Kidney (tissue), 13 donors: ENCODE measurements at regions not wholly inside any gene's neighbourhood (a gene's known extent, or its start where the extent isn't known, plus 50 kb on each side); places are given as distances from the start of the nearest gene placed in this dataset.
A peak's percentile ranks its signal among the peaks of the same experiment; 100 is the strongest.

Source experiments
- DNase-seq, 5 donors: peaks; one replicate each; pipeline ENCODE4 v3.0.0-alpha.2; 2013 to 2020
- FAIRE-seq: peaks from 2 replicates; lab custom pipeline; 2012; peaks lifted over from hg19 to GRCh38; lab: Jason Lieb, UNC
- H3K27ac ChIP-seq, 2 donors: one replicate each; pipeline ENCODE4 v1.7.0; 2013; ENCODE audit warnings: low read depth in 2 of 2, low read length in 2 of 2, inconsistent platforms in 1 of 2
- H3K27me3 ChIP-seq: one replicate; pipeline ENCODE4 v1.7.1; 2013; ENCODE audit warnings: low read length, inconsistent platforms; ENCODE audit not compliant: control insufficient read depth, insufficient read depth
- H3K36me3 ChIP-seq, 3 donors: one replicate each; pipeline versions ENCODE4 v1.7.0 to v1.7.1; 2013; ENCODE audit warnings: low read length in 3 of 3, control low read depth in 1 of 3, inconsistent platforms in 1 of 3; ENCODE audit not compliant: insufficient read depth in 3 of 3, control insufficient read depth in 2 of 3
- H3K4me1 ChIP-seq, 3 donors: one replicate each; pipeline versions ENCODE4 v1.7.0 to v1.7.1; 2013; ENCODE audit warnings: low read length in 3 of 3, inconsistent platforms in 1 of 3, low read depth in 1 of 3; ENCODE audit not compliant: control insufficient read depth in 2 of 3, insufficient read depth in 2 of 3
- H3K4me3 ChIP-seq, 3 donors: one replicate each; pipeline versions ENCODE4 v1.7.0 to v1.8.1; 2013; ENCODE audit warnings: low read length in 3 of 3, control low read depth in 1 of 3, inconsistent platforms in 1 of 3
- H3K9ac ChIP-seq, 3 donors: one replicate each; pipeline versions ENCODE4 v1.7.0 to v1.7.1; 2013; ENCODE audit warnings: low read length in 3 of 3, control low read depth in 1 of 3, inconsistent platforms in 1 of 3
- H3K9me3 ChIP-seq, 3 donors: one replicate each; pipeline versions ENCODE4 v1.7.0 to v1.7.1; 2013; ENCODE audit warnings: low read length in 3 of 3, control low read depth in 1 of 3, inconsistent platforms in 1 of 3; ENCODE audit not compliant: control insufficient read depth in 2 of 3, insufficient read depth in 1 of 3
- intact Hi-C: fragments of 100-400 bp; cut with DNase I; formaldehyde crosslinking; loops from one replicate; pipeline ENCODE4 v1.11.1; 2022
- TF ChIP-seq, protein P1 (sequence below): IDR thresholded peaks from 3 replicates; pipeline ENCODE4 v1.5.1; 2012; ENCODE audit warnings: mild to moderate bottlenecking, moderate library complexity, borderline replicate concordance; ENCODE audit not compliant: insufficient read depth; ENCODE audit errors: extremely low read depth
- donor health status: control.
- donor health status: control.
- donor health status: control.
- donor health status: control.
- donor health status: control.
- donor health status: DM: yes; HTN: yes; CAD: no.
- donor health status: Normal renal cell carcinoma (clear cell type).

DNA sequence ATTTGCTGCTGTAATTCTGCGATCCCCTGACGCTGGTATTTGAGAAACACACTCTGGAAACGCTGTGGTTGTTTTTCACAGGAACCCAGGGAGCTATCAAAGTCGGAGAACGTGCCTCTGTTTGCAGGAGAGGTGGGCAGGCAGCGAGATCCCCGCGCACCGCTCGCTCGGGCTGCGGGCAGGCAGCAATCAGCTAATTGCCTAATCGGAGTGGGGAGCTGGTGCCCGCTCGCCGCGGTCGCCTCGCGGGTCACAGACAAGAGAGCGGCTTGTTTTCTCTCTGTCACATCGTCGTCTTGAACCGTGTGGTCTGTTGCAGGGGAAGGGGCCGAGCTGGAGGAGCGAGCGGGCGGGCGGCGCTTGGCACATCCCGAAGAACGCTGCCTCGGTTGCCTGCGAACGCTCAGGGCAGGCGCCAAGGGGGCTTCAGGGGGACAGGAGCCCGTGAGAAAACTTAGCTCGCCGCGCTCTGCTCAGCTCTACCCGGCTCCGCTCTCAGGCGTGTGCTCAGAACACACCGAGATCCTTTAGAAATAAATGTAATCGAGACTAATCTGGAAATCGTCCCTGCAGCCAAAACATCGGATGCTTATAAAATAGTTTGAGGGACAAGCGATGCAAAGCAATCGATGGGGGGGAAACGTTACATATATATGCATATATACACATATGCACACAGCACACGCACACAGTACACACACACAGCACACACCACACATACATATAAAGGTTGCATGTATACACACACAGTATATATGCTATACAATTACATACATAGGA lies 93.6 kb upstream of the SMYD2 start:
- intact Hi-C loops, result no loop called here
- TF ChIP-seq, protein P1, sequence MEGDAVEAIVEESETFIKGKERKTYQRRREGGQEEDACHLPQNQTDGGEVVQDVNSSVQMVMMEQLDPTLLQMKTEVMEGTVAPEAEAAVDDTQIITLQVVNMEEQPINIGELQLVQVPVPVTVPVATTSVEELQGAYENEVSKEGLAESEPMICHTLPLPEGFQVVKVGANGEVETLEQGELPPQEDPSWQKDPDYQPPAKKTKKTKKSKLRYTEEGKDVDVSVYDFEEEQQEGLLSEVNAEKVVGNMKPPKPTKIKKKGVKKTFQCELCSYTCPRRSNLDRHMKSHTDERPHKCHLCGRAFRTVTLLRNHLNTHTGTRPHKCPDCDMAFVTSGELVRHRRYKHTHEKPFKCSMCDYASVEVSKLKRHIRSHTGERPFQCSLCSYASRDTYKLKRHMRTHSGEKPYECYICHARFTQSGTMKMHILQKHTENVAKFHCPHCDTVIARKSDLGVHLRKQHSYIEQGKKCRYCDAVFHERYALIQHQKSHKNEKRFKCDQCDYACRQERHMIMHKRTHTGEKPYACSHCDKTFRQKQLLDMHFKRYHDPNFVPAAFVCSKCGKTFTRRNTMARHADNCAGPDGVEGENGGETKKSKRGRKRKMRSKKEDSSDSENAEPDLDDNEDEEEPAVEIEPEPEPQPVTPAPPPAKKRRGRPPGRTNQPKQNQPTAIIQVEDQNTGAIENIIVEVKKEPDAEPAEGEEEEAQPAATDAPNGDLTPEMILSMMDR, result no peak
- FAIRE-seq, result no peak
- no peak overlapping the region for H3K9ac ChIP-seq
- H3K4me1 ChIP-seq, result peaks cover 0 to 5% (median 0%) of the 10 kb centered on the region in 3 donors
- H3K9me3 ChIP-seq, result peaks cover 0 to 6% (median 0%) of the 10 kb centered on the region in 3 donors
- peak overlapping the region in 1 of 3 donors; percentile 10 for H3K4me3 ChIP-seq
- H3K36me3 ChIP-seq, result no peaks in the 10 kb centered on the region
- peaks cover 18% of the 10 kb centered on the region for H3K27me3 ChIP-seq
- H3K27ac ChIP-seq, result no peak overlapping the region
- peak in 3 of 5 donors; percentile 34 to 54 (median 46) for DNase-seq

DNA sequence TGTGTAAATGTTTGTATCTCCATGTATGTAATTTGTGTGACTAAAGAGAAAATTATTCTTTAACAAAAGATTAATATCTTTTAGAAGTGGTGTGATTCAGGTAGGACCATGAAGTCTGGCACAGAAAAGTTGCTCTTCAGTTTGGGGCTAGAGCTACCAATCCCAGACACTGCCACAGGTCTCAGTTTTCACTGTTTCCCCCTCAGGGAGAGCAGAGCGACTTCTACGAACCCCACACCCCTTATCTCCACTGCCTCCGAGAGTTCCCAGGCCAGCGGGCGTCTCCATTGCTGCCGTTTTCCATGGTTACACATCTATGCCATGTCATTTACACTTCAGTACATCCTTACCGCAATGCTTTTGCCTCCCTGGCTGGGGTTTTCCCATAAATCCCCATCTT lies 93.0 kb upstream of the SMYD2 start:
- H3K9ac ChIP-seq, result no peak overlapping the region
- no peak overlapping the region for H3K27ac ChIP-seq
- H3K4me3 ChIP-seq, result no peak overlapping the region
- peaks cover 18% of the 10 kb centered on the region for H3K27me3 ChIP-seq
- no peaks in the 10 kb centered on the region for H3K36me3 ChIP-seq
- FAIRE-seq (no peak), DNase-seq (no peak)
- H3K4me1 ChIP-seq, result peaks cover 0 to 5% (median 0%) of the 10 kb centered on the region in 3 donors
- peaks cover 0 to 4% (median 0%) of the 10 kb centered on the region in 3 donors for H3K9me3 ChIP-seq
- intact Hi-C loops, result no loop called here
- TF ChIP-seq, protein P1, result no peak

DNA sequence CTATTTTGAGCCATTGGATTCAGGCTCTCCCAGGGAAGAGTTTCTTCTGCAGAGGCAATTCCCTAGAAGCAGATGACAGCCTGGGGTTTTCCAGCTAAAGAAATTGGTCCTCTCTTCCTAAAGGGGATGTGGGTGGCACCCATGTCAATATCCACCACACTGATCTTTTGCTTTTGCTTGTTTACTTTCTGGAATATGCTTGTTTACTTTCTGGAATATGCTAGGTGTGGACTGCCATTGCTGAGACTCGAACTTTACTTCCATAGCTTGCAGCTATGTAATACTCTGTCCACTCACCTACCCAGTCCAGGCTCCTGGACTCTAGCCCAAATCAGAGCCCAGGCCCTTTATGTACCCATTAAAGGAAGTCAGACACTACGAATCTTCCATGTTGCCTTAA lies 92.1 kb upstream of the SMYD2 start:
- no peaks in the 10 kb centered on the region for H3K36me3 ChIP-seq
- no peak overlapping the region for H3K4me3 ChIP-seq
- DNase-seq (no peak), FAIRE-seq (no peak)
- no peak overlapping the region for H3K9ac ChIP-seq
- peaks cover 18% of the 10 kb centered on the region for H3K27me3 ChIP-seq
- no peak overlapping the region for H3K27ac ChIP-seq
- intact Hi-C loops, result no loop called here
- TF ChIP-seq, protein P1, result no peak
- H3K9me3 ChIP-seq, result no peaks in the 10 kb centered on the region
- H3K4me1 ChIP-seq, result peaks cover 0 to 5% (median 0%) of the 10 kb centered on the region in 3 donors
